CD4-positive, alpha-beta T cell (primary cell): ENCODE measurements at regions not wholly inside any gene's neighbourhood (a gene's known extent, or its start where the extent isn't known, plus 50 kb on each side); places are given as distances from the start of the nearest gene placed in this dataset.

Experiments
- ATAC-seq: fragments of 200-7000 bp; cut with Tn5 transposase; one replicate; pipeline ENCODE4 v1.10.0; 2022; ENCODE audit warnings: mild to moderate bottlenecking; ENCODE audit not compliant: poor library complexity
- CTCF ChIA-PET: fragments of 350-600 bp; sonication (Branson Sonifier 250); formaldehyde crosslinking; loops from one replicate; lab custom pipeline; 2021; ENCODE audit warnings: antibody characterized with exemption, inconsistent platforms; lab: Charles Lee
- POLR2A ChIA-PET: fragments of 350-600 bp; sonication (Branson Sonifier 250); formaldehyde crosslinking; loops from one replicate; lab custom pipeline; 2021; ENCODE audit warnings: antibody characterized with exemption, inconsistent platforms; lab: Charles Lee
- DNase-seq, 14 experiments: peaks; one replicate each; pipeline ENCODE4 v3.0.0-alpha.2; 2013 to 2020; ENCODE audit warnings: mixed read lengths in 2 of 14
- H3K27ac ChIP-seq, 2 donors: one replicate each; pipeline versions ENCODE4 v1.5.1 to v1.7.0; 2013; ENCODE audit warnings: low read length in 2 of 2, low read depth in 1 of 2, mild to moderate bottlenecking in 1 of 2
- H3K27me3 ChIP-seq, 2 experiments: 1 replicate in 1 of 2; 2 replicates in 1 of 2; pipeline versions ENCODE4 v1.6.1 to v1.7.0; 2013; ENCODE audit warnings: low read length in 2 of 2, control low read depth in 1 of 2, mild to moderate bottlenecking in 1 of 2, moderate library complexity in 1 of 2; ENCODE audit not compliant: insufficient read depth in 2 of 2, control insufficient read depth in 1 of 2
- H3K36me3 ChIP-seq: one replicate; pipeline ENCODE4 v1.6.1; 2013; ENCODE audit warnings: low read length, control low read depth; ENCODE audit not compliant: insufficient read depth
- H3K4me1 ChIP-seq: one replicate; pipeline ENCODE4 v1.6.1; 2013; ENCODE audit warnings: low read length, control low read depth; ENCODE audit not compliant: insufficient read depth
- H3K4me3 ChIP-seq: one replicate; pipeline ENCODE4 v1.5.1; 2013; ENCODE audit warnings: mild to moderate bottlenecking, low read length, moderate library complexity
- H3K9me3 ChIP-seq, 2 experiments: 1 replicate in 1 of 2; 2 replicates in 1 of 2; pipeline versions ENCODE4 v1.6.1 to v1.7.0; 2013; ENCODE audit warnings: low read length in 2 of 2, mild to moderate bottlenecking in 2 of 2, control low read depth in 1 of 2, moderate library complexity in 1 of 2; ENCODE audit not compliant: control insufficient read depth in 1 of 2, insufficient read depth in 1 of 2
- H3K27ac Mint-ChIP-seq: one replicate; pipeline ENCODE4 v1.8.0; 2020; ENCODE audit warnings: mixed read lengths
- H3K27me3 Mint-ChIP-seq: one replicate; pipeline ENCODE4 v1.8.0; 2021; ENCODE audit warnings: mixed read lengths
- H3K36me3 Mint-ChIP-seq: one replicate; pipeline ENCODE4 v1.8.0; 2021; ENCODE audit warnings: low read depth, mixed read lengths
- H3K4me1 Mint-ChIP-seq: one replicate; pipeline ENCODE4 v1.8.0; 2021; ENCODE audit warnings: low read depth, mixed read lengths
- H3K4me3 Mint-ChIP-seq: one replicate; pipeline ENCODE4 v1.8.0; 2020; ENCODE audit warnings: mild to moderate bottlenecking, mixed read lengths
- H3K9me3 Mint-ChIP-seq: one replicate; pipeline ENCODE4 v1.8.0; 2020; ENCODE audit warnings: mixed read lengths
- intact Hi-C, 2 experiments: fragments of 100-400 bp; cut with DNase I in 1 of 2; cut with micrococcal nuclease in 1 of 2; formaldehyde crosslinking; loops; one replicate each; pipeline versions ENCODE4 v1.15.1 to v1.9.0; 2023 to 2025; cut with DNase I, micrococcal nuclease
- TF ChIP-seq, protein P1 (sequence below): fragments of 200-600 bp; IDR thresholded peaks from one replicate; pipeline ENCODE4 v1.8.0; 2022; ENCODE audit warnings: antibody characterized with exemption, mild to moderate bottlenecking

DNA sequence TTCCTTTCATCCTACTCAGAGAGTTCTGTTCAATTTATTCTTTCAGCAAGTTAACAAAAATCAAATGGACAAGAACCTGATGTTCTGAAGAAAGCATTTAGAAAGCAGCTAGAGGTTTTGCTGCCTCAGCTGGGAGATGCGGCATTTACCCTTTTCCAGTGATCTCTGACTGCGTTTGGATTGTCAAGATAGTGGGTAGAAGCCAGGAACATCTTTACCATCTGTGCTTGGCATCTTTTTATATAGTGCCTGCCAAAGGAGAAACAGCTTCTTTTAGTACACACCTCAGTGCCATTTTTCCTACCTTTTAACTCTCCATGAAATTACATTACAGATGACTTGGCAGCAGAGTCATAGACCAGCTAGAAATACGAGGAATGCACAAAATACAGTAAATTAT, 680.8 kb downstream of the SLITRK1 start:
- POLR2A ChIA-PET, result no interaction called here

DNA sequence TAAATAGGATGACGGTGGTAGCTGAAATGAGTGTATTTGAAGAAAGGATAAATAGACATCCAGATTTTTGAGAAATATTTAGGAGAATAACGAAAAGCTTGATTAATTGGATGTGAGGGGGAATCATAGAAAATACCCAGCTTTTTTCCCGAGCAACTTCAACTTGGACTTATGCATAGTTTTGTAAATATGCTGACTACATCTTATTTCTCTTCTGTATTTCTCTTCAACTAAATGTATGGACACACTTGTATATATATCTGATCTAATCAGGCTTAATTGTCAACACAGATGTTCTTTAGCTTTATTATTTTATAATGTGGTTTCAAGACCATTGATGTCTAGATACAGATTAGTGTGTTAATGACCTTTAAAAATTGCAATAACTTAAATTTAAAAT, 685.0 kb downstream of the SLITRK1 start:
- H3K9me3 Mint-ChIP-seq, result peaks cover 2% of the 10 kb centered on the region
- H3K27ac Mint-ChIP-seq, result no peak overlapping the region
- Histone ChIP-seq H3K4me1 (no peaks in the 10 kb centered on the region), H3K27me3 (no peaks in the 10 kb centered on the region), H3K36me3 (no peaks in the 10 kb centered on the region), H3K4me3 (no peak overlapping the region), H3K27ac (no peak overlapping the region), H3K9me3 (no peaks in the 10 kb centered on the region)
- H3K36me3 Mint-ChIP-seq, result no peaks in the 10 kb centered on the region
- H3K4me1 Mint-ChIP-seq, result no peaks in the 10 kb centered on the region
- no peak overlapping the region for H3K4me3 Mint-ChIP-seq
- ATAC-seq (no peak), DNase-seq (no peak)
- ChIA-PET CTCF (no interaction called here), POLR2A (no interaction called here)
- intact Hi-C loops, result no loop called here
- TF ChIP-seq, protein P1, sequence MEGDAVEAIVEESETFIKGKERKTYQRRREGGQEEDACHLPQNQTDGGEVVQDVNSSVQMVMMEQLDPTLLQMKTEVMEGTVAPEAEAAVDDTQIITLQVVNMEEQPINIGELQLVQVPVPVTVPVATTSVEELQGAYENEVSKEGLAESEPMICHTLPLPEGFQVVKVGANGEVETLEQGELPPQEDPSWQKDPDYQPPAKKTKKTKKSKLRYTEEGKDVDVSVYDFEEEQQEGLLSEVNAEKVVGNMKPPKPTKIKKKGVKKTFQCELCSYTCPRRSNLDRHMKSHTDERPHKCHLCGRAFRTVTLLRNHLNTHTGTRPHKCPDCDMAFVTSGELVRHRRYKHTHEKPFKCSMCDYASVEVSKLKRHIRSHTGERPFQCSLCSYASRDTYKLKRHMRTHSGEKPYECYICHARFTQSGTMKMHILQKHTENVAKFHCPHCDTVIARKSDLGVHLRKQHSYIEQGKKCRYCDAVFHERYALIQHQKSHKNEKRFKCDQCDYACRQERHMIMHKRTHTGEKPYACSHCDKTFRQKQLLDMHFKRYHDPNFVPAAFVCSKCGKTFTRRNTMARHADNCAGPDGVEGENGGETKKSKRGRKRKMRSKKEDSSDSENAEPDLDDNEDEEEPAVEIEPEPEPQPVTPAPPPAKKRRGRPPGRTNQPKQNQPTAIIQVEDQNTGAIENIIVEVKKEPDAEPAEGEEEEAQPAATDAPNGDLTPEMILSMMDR, result no peak
- H3K27me3 Mint-ChIP-seq, result no peaks in the 10 kb centered on the region

More for the DNA sequence above, 680.8 kb downstream of the SLITRK1 start:
- Histone ChIP-seq H3K4me3 (no peak overlapping the region), H3K9me3 (peaks cover 0 to 7% of the 10 kb centered on the region in 2 experiments), H3K27me3 (no peaks in the 10 kb centered on the region), H3K4me1 (no peaks in the 10 kb centered on the region), H3K36me3 (no peaks in the 10 kb centered on the region), H3K27ac (no peak overlapping the region)
- CTCF ChIA-PET, result no interaction called here
- intact Hi-C loops, result no loop called here
- Mint-ChIP-seq H3K27ac (no peak overlapping the region), H3K4me1 (no peaks in the 10 kb centered on the region), H3K9me3 (no peaks in the 10 kb centered on the region), H3K27me3 (no peaks in the 10 kb centered on the region), H3K4me3 (no peak overlapping the region), H3K36me3 (no peaks in the 10 kb centered on the region)
- no peak for DNase-seq
- ATAC-seq, result no peak
- TF ChIP-seq, protein P1, result no peak

DNA sequence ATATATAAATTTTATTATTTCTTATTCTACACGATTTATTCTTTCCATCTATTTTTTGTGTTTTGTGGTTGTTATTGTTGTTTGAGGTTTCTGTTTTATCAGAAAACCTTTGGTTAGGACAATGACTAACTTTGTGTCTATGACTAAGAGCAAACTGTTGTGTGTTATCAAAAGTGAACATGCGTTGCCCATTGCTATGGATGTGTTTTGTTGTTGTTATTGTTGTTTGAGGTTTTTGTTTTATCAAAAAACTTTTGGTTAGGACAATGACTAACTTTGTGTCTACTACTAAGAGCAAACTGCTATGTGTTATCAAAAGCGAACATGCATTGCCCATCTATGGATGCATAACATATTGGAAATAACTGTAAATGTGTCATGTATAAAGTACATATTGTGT, 692.3 kb downstream of the SLITRK1 start:
- Histone ChIP-seq H3K36me3 (no peaks in the 10 kb centered on the region), H3K27me3 (no peaks in the 10 kb centered on the region), H3K4me3 (no peak overlapping the region), H3K4me1 (no peaks in the 10 kb centered on the region), H3K9me3 (peaks cover 0 to 8% of the 10 kb centered on the region in 2 experiments), H3K27ac (no peak overlapping the region)
- ChIA-PET CTCF (no interaction called here), POLR2A (no interaction called here)
- DNase-seq (no peak), ATAC-seq (no peak)
- TF ChIP-seq, protein P1, result no peak
- Mint-ChIP-seq H3K27ac (no peak overlapping the region), H3K27me3 (no peaks in the 10 kb centered on the region), H3K4me1 (no peaks in the 10 kb centered on the region), H3K4me3 (no peak overlapping the region), H3K9me3 (peaks cover 2% of the 10 kb centered on the region), H3K36me3 (no peaks in the 10 kb centered on the region)
- intact Hi-C loops, result no loop called here
